Loucy (cell line): ENCODE measurements at regions not wholly inside any gene's neighbourhood (a gene's known extent, or its start where the extent isn't known, plus 50 kb on each side); places are given as distances from the start of the nearest gene placed in this dataset.

Experiments used
- EZH2phosphoT487 ChIP-seq: fragments of 200-600 bp; IDR thresholded peaks from 2 replicates; pipeline ENCODE4 v1.6.1; 2018; ENCODE audit warnings: antibody characterized with exemption, mild to moderate bottlenecking, moderate library complexity, borderline replicate concordance
- TF ChIP-seq, protein P1 (sequence below): fragments of 200-600 bp; sonication (generic); conservative IDR thresholded peaks from 2 replicates; pipeline ENCODE4 v1.5.1; 2014; ENCODE audit warnings: mild to moderate bottlenecking, antibody characterized with exemption, low read length

DNA sequence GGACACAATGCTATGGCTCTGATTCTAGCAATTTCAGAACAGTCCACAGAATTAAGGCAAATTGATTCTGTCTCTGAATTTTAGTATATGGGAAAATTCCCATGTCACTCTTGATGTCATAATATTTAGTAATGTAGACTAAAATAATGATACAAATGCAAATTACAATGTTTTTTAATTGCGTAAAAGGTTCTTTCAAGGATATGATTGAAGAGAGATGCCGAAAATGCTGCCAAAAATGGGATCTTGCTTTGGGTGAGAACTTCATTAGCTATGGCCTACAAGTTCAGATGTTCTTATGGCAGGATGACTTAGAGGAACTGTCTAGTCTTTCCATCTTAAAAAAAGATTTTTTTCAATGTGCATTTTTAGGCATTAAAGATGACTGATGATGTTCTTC lies 170.6 kb downstream of the TMA16 start:
- TF ChIP-seq, protein P1, sequence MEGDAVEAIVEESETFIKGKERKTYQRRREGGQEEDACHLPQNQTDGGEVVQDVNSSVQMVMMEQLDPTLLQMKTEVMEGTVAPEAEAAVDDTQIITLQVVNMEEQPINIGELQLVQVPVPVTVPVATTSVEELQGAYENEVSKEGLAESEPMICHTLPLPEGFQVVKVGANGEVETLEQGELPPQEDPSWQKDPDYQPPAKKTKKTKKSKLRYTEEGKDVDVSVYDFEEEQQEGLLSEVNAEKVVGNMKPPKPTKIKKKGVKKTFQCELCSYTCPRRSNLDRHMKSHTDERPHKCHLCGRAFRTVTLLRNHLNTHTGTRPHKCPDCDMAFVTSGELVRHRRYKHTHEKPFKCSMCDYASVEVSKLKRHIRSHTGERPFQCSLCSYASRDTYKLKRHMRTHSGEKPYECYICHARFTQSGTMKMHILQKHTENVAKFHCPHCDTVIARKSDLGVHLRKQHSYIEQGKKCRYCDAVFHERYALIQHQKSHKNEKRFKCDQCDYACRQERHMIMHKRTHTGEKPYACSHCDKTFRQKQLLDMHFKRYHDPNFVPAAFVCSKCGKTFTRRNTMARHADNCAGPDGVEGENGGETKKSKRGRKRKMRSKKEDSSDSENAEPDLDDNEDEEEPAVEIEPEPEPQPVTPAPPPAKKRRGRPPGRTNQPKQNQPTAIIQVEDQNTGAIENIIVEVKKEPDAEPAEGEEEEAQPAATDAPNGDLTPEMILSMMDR = no peak
- TF ChIP-seq EZH2phosphoT487 = no peak
